ENCODE measurements at regions not wholly inside any gene's neighbourhood (a gene's known extent, or its start where the extent isn't known, plus 50 kb on each side); places are given as distances from the start of the nearest gene placed in this dataset.

GRCh38 chr9:83154821-83155220 is 91.9 kb upstream of the RASEF start:
- intact Hi-C loops (cut with micrococcal nuclease; ENCODE audit: unreplicated experiment) = no loop called here
- Mint-ChIP-seq H3K4me1 (ENCODE audit: low read depth, unreplicated experiment) (no peaks in the 10 kb centered on the region), H3K27ac (ENCODE audit: unreplicated experiment) (no peak overlapping the region), H3K9me3 (ENCODE audit: unreplicated experiment) (no peaks in the 10 kb centered on the region), H3K27me3 (ENCODE audit: insufficient read depth, unreplicated experiment) (peaks cover 5% of the 10 kb centered on the region), H3K36me3 (ENCODE audit: insufficient read depth, unreplicated experiment) (no peaks in the 10 kb centered on the region), H3K4me3 (ENCODE audit: unreplicated experiment) (no peak overlapping the region)
- no peaks in the 10 kb centered on the region for H3K4me1 ChIP-seq
- no peak for TF ChIP-seq CTCF (IDR thresholded peaks at IDR 0.05; ENCODE audit: insufficient read depth in 1 of 2, low read depth in 1 of 2, low read length in 1 of 2, severe bottlenecking in 1 of 2, unreplicated experiment in 1 of 2)
- H3K4me3 ChIP-seq (ENCODE audit: low read depth, low read length) = no peak overlapping the region
- BruUV-seq (replicated peaks) = no TSS peak
- POLR2A ChIA-PET = no interaction called here
- no peaks in the 10 kb centered on the region for H3K36me3 ChIP-seq (ENCODE audit: control insufficient read depth, insufficient read depth, low read length)
- no peaks in the 10 kb centered on the region for H3K9me3 ChIP-seq
- CTCF ChIA-PET = no interaction called here
- DNase-seq = no peak
- no peaks in the 10 kb centered on the region for H3K27me3 ChIP-seq (replicated peaks; ENCODE audit: control insufficient read depth, insufficient read depth, low read length)

GRCh38 chr9:83154087-83154736 is 91.3 kb upstream of the RASEF start:
- Histone ChIP-seq H3K27me3 (replicated peaks; ENCODE audit: control insufficient read depth, insufficient read depth, low read length) (no peaks in the 10 kb centered on the region), H3K4me1 (no peaks in the 10 kb centered on the region), H3K36me3 (ENCODE audit: control insufficient read depth, insufficient read depth, low read length) (no peaks in the 10 kb centered on the region), H3K9me3 (no peaks in the 10 kb centered on the region), H3K4me3 (ENCODE audit: low read depth, low read length) (no peak overlapping the region)
- no peak for TF ChIP-seq CTCF (IDR thresholded peaks at IDR 0.05; ENCODE audit: insufficient read depth in 1 of 2, low read depth in 1 of 2, low read length in 1 of 2, severe bottlenecking in 1 of 2, unreplicated experiment in 1 of 2)
- H3K27ac Mint-ChIP-seq (ENCODE audit: unreplicated experiment) = no peak overlapping the region
- intact Hi-C loops (cut with micrococcal nuclease; ENCODE audit: unreplicated experiment) = no loop called here
- BruUV-seq (replicated peaks) = no TSS peak
- H3K9me3 Mint-ChIP-seq (ENCODE audit: unreplicated experiment) = no peaks in the 10 kb centered on the region
- DNase-seq = no peak
- peaks cover 6% of the 10 kb centered on the region for H3K27me3 Mint-ChIP-seq (ENCODE audit: insufficient read depth, unreplicated experiment)
- no peaks in the 10 kb centered on the region for H3K36me3 Mint-ChIP-seq (ENCODE audit: insufficient read depth, unreplicated experiment)
- POLR2A ChIA-PET = no interaction called here
- no peaks in the 10 kb centered on the region for H3K4me1 Mint-ChIP-seq (ENCODE audit: low read depth, unreplicated experiment)
- no peak overlapping the region for H3K4me3 Mint-ChIP-seq (ENCODE audit: unreplicated experiment)
- CTCF ChIA-PET = no interaction called here

DNA sequence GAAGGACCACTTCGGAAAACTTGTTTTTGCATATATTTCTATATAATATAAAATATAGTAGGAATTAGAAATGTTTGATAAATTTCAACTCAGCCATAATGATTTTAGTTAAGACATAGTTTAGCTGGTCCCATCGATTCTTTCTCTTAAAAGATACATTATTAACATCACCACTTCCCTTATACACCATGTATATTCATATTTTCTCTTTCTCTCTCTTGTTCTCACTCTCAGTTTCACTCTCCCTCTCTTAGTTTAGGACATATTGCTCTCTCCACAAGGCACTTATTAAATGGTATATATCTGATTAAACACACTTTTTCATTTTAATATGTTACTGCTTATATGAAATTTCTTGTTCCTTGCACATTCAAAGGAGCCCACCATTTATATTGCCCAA is 90.1 kb upstream of the RASEF start:
- CTCF ChIA-PET = no interaction called here
- Mint-ChIP-seq H3K27me3 (ENCODE audit: insufficient read depth, unreplicated experiment) (peaks cover 8% of the 10 kb centered on the region), H3K4me1 (ENCODE audit: low read depth, unreplicated experiment) (no peaks in the 10 kb centered on the region), H3K27ac (ENCODE audit: unreplicated experiment) (no peak overlapping the region), H3K36me3 (ENCODE audit: insufficient read depth, unreplicated experiment) (no peaks in the 10 kb centered on the region), H3K4me3 (ENCODE audit: unreplicated experiment) (no peak overlapping the region), H3K9me3 (ENCODE audit: unreplicated experiment) (no peaks in the 10 kb centered on the region)
- POLR2A ChIA-PET = no interaction called here
- no peak for TF ChIP-seq CTCF (IDR thresholded peaks at IDR 0.05; ENCODE audit: insufficient read depth in 1 of 2, low read depth in 1 of 2, low read length in 1 of 2, severe bottlenecking in 1 of 2, unreplicated experiment in 1 of 2)
- no peaks in the 10 kb centered on the region for H3K27me3 ChIP-seq (replicated peaks; ENCODE audit: control insufficient read depth, insufficient read depth, low read length)
- intact Hi-C loops (cut with micrococcal nuclease; ENCODE audit: unreplicated experiment) = no loop called here
- no peak for DNase-seq
- H3K9me3 ChIP-seq = no peaks in the 10 kb centered on the region
- no peak overlapping the region for H3K4me3 ChIP-seq (ENCODE audit: low read depth, low read length)
- no peaks in the 10 kb centered on the region for H3K4me1 ChIP-seq
- no peaks in the 10 kb centered on the region for H3K36me3 ChIP-seq (ENCODE audit: control insufficient read depth, insufficient read depth, low read length)
- no TSS peak for BruUV-seq (replicated peaks)
